ENCODE measurements at regions not wholly inside any gene's neighbourhood (a gene's known extent, or its start where the extent isn't known, plus 50 kb on each side); places are given as distances from the start of the nearest gene placed in this dataset.

- H3K27me3 ChIP-seq (replicated peaks in 1 of 4; ENCODE audit: control insufficient read depth in 3 of 4, extremely low read depth in 1 of 4, insufficient read depth in 3 of 4, low read length in 3 of 4), result no peaks in the 10 kb centered on the region; a peak in 2 of 7 replicates
- 100% methylated on average over 1 of the region's 1 CpG; no CpG with 5 or more reads in 1 of the 2 experiments for WGBS, 2 experiments (ENCODE audit: extremely low coverage in 1 of 2, insufficient coverage in 1 of 2, insufficient read length in 1 of 2, insufficient replicate concordance in 2 of 2, low coverage in 1 of 2, low lambda C conversion rate in 2 of 2, missing lambda C conversion rate in 1 of 2)
These were observed 247.3 kb downstream of the AUH start for GRCh38 chr9:91114450-91114849.

More at GRCh38 chr9:91114450-91114849, 247.3 kb downstream of the AUH start:
- Histone ChIP-seq H2BK5ac (ENCODE audit: low read depth, low read length) (no peak overlapping the region), H2AFZ (ENCODE audit: low read length) (no peak overlapping the region), H3K4ac (replicated peaks; ENCODE audit: insufficient read length, low read depth, low read length) (no peak overlapping the region), H3K23ac (ENCODE audit: insufficient read length) (no peak overlapping the region), H2BK20ac (ENCODE audit: low read length) (no peak overlapping the region), H3K9me3 (ENCODE audit: insufficient read depth in 2 of 2, low read depth in 1 of 2, low read length in 1 of 2) (peaks cover 9 to 11% of the 10 kb centered on the region in 2 experiments), H3K4me3 (ENCODE audit: extremely low read depth in 1 of 4, insufficient read depth in 2 of 4, low read depth in 3 of 4, low read length in 4 of 4) (no peak overlapping the region), H3K14ac (ENCODE audit: insufficient read length) (no peak overlapping the region), H3K56ac (replicated peaks; ENCODE audit: insufficient read length, low read depth, low read length) (no peak overlapping the region), H3K18ac (ENCODE audit: extremely low read depth, low read length) (no peak overlapping the region), H3K4me2 (ENCODE audit: insufficient read depth in 1 of 2, low read depth in 2 of 2, low read length in 2 of 2) (no peak overlapping the region), H3K23me2 (ENCODE audit: low read depth, low read length) (no peaks in the 10 kb centered on the region), H4K91ac (replicated peaks; ENCODE audit: insufficient read length, low read length) (no peak overlapping the region), H2BK120ac (replicated peaks; ENCODE audit: low read depth, low read length) (no peak overlapping the region), H4K5ac (ENCODE audit: insufficient read length, low read depth, low read length) (no peak overlapping the region), H3K27ac (ENCODE audit: low read depth, low read length) (no peak overlapping the region), H3K4me1 (replicated peaks in 1 of 4; ENCODE audit: control insufficient read depth in 3 of 4, insufficient read depth in 4 of 4, low read length in 3 of 4) (peaks cover 4 to 6% (median 5%) of the 10 kb centered on the region in 4 experiments; a peak in 6 of 7 replicates), H2BK15ac (ENCODE audit: low read length) (no peak overlapping the region), H3K9ac (replicated peaks in 1 of 4; ENCODE audit: extremely low read depth in 1 of 4, low read depth in 3 of 4, low read length in 3 of 4) (no peak overlapping the region), H4K8ac (ENCODE audit: extremely low read depth, insufficient read depth, low read length) (no peak overlapping the region), H3K79me2 (ENCODE audit: control insufficient read depth in 1 of 2, insufficient read depth in 2 of 2, low read length in 2 of 2) (no peaks in the 10 kb centered on the region), H3K36me3 (ENCODE audit: control insufficient read depth in 2 of 4, insufficient read depth in 4 of 4, low read length in 3 of 4) (no peaks in the 10 kb centered on the region), H2AK5ac (ENCODE audit: low read depth, low read length) (no peak overlapping the region), H4K20me1 (replicated peaks in 1 of 2; ENCODE audit: control insufficient read depth in 1 of 2, insufficient read depth in 2 of 2, low read length in 2 of 2) (no peaks in the 10 kb centered on the region), H2BK12ac (ENCODE audit: low read depth, low read length) (no peak overlapping the region), H3K79me1 (ENCODE audit: low read depth, low read length) (no peaks in the 10 kb centered on the region)
- ChIA-PET POLR2A (ENCODE audit: partially characterized antibody) (no interaction called here), CTCF (ENCODE audit: partially characterized antibody) (no interaction called here)
- FAIRE-seq, result no peak
- no peak for TF ChIP-seq SIN3A (conservative IDR thresholded peaks at IDR 0.05 in 1 of 2, IDR thresholded peaks at IDR 0.05 in 1 of 2; ENCODE audit: low read depth in 1 of 2, low read length in 2 of 2)
- no peak for DNase-seq (ENCODE audit: low read depth in 1 of 2, low spot score in 2 of 2)
